Heart left ventricle (tissue), 16 donors: ENCODE measurements at regions not wholly inside any gene's neighbourhood (a gene's known extent, or its start where the extent isn't known, plus 50 kb on each side); places are given as distances from the start of the nearest gene placed in this dataset.

Source experiments
- ATAC-seq, 4 donors: fragments of 200-7000 bp; cut with Tn5 transposase; one replicate each; pipeline ENCODE4 v1.9.1; 2020 to 2022; ENCODE audit warnings: moderate library complexity in 4 of 4, mild to moderate bottlenecking in 3 of 4, moderate number of reproducible peaks in 1 of 4
- DNase-seq, 5 donors: peaks; one replicate each; pipeline ENCODE4 v3.0.0-alpha.2; 2020
- H3K27ac ChIP-seq, 12 donors: fragments of 200-600 bp; sonication (generic) in 4 of 12; one replicate each; pipeline versions ENCODE4 v1.5.0 to v1.8.0; 2016 to 2022; ENCODE audit warnings: mild to moderate bottlenecking in 2 of 12
- H3K27me3 ChIP-seq, 9 donors: fragments of 200-600 bp; sonication (generic) in 2 of 9; one replicate each; pipeline versions ENCODE4 v1.5.1 to v1.8.0; 2016 to 2022; ENCODE audit warnings: mild to moderate bottlenecking in 3 of 9
- H3K36me3 ChIP-seq, 9 donors: fragments of 200-600 bp; sonication (generic) in 2 of 9; one replicate each; pipeline versions ENCODE4 v1.5.0 to v1.8.0; 2018 to 2022; ENCODE audit warnings: mild to moderate bottlenecking in 2 of 9
- H3K4me1 ChIP-seq, 12 donors: fragments of 200-600 bp; sonication (generic) in 4 of 12; one replicate each; pipeline versions ENCODE4 v1.5.0 to v1.8.0; 2016 to 2022; ENCODE audit warnings: mild to moderate bottlenecking in 3 of 12
- H3K4me3 ChIP-seq, 12 donors: fragments of 200-600 bp; sonication (generic) in 4 of 12; one replicate each; pipeline versions ENCODE4 v1.5.0 to v1.8.0; 2017 to 2022; ENCODE audit warnings: mild to moderate bottlenecking in 9 of 12, moderate library complexity in 4 of 12
- H3K9me3 ChIP-seq, 12 donors: fragments of 200-600 bp; sonication (generic) in 4 of 12; one replicate each; pipeline versions ENCODE4 v1.5.0 to v1.8.0; 2016 to 2022; ENCODE audit warnings: mild to moderate bottlenecking in 1 of 12
- CTCF ChIP-seq, 12 donors: fragments of 200-600 bp; sonication (generic) in 4 of 12; IDR thresholded peaks; one replicate each; pipeline versions ENCODE4 v1.5.0 to v1.8.0; 2018 to 2022; ENCODE audit warnings: antibody characterized with exemption in 12 of 12, mild to moderate bottlenecking in 5 of 12
- POLR2A ChIP-seq, 2 donors: fragments of 450-650 bp; IDR thresholded peaks; one replicate each; pipeline ENCODE4 v1.6.1; 2017; ENCODE audit warnings: antibody characterized with exemption in 2 of 2, mild to moderate bottlenecking in 2 of 2, moderate library complexity in 2 of 2
- WGBS, 4 donors: extraction: QIAGEN DNeasy Blood & Tissue Kit in 2 of 4; methylation state at CpG; one replicate each; pipeline versions ENCODE4 v1.1.5 to v1.1.7; 2013 to 2018; 5-methylcytosine and 5-hydroxymethylcytosine counted together
- intact Hi-C, 10 donors: fragments of 100-400 bp; cut with DNase I; formaldehyde crosslinking; loops; one replicate each; pipeline versions ENCODE4 v1.11.1 to v1.14.2; 2022
- donor health status: ischemic (EF 13 %, LVEDD 7.1; RV severe dilation, severe dysfunction).
- donor health status: healthy with polysubstance abuse.
- donor health status: DM: no; HTN: yes; CAD: no.
- donor health status: DM: no; HTN: no; CAD: no.
- donor health status: ischemic (EF 25% LVEDD 6.9; RV normal size, moderate dysfunction).
- donor health status: ischemic (EF 25% LVEDD 5.7; RV mildly dilated, moderate dysfunction).
- donor health status: healthy.
- donor health status: DM: yes; HTN: yes; CAD: no.
- donor health status: ischemic (EF 35%, LVEDD 5.7; RV mildly dilated, moderate dysfunction).
- donor health status: nonischemic (EF 11% LVEDD 7.7; RV severe dilation, severe dysfunction).
- donor health status: DM: yes; HTN: yes; CAD: no.
- donor health status: PGD.
- donor health status: ischemic (EF 29% LVEDD 5.4; RV normal size, mild dysfunction).
- donor health status: nonischemic (EF 23%, LVEDD 6.1; RV moderate dilation, normal function).

GRCh38 chr3:99565331-99565730 lies 73.1 kb upstream of the COL8A1 start:
- no peaks in the 10 kb centered on the region for H3K36me3 ChIP-seq
- ATAC-seq, result no peak
- H3K9me3 ChIP-seq, result peaks cover 0 to 14% (median 0%) of the 10 kb centered on the region in 12 donors
- WGBS, 4 donors, result 75 to 85% (median 81%) methylated on average over 3 of the region's 3 CpGs
- TF ChIP-seq POLR2A (IDR thresholded peaks at IDR 0.05) (no peak), CTCF (IDR thresholded peaks at IDR 0.05) (no peak)
- no peaks in the 10 kb centered on the region for H3K27me3 ChIP-seq
- H3K4me1 ChIP-seq, result peaks cover 0 to 6% (median 0%) of the 10 kb centered on the region in 12 donors
- no peak for DNase-seq
- no peak overlapping the region for H3K27ac ChIP-seq
- intact Hi-C loops, result no loop called here
- no peak overlapping the region for H3K4me3 ChIP-seq

GRCh38 chr3:99562990-99563607 lies 75.3 kb upstream of the COL8A1 start:
- no peak for DNase-seq
- no peak for TF ChIP-seq POLR2A (IDR thresholded peaks at IDR 0.05)
- TF ChIP-seq CTCF (IDR thresholded peaks at IDR 0.05), result no peak
- H3K27me3 ChIP-seq, result no peaks in the 10 kb centered on the region
- no peak overlapping the region for H3K27ac ChIP-seq
- WGBS, 4 donors, result 68 to 78% (median 72%) methylated on average over 1 of the region's 1 CpG
- no peak for ATAC-seq
- H3K9me3 ChIP-seq, result peaks cover 0 to 14% (median 0%) of the 10 kb centered on the region in 12 donors
- H3K36me3 ChIP-seq, result no peaks in the 10 kb centered on the region
- peaks cover 0 to under 1% (median 0%) of the 10 kb centered on the region in 12 donors for H3K4me1 ChIP-seq
- intact Hi-C loops, result no loop called here
- H3K4me3 ChIP-seq, result no peak overlapping the region

- ATAC-seq (no peak), DNase-seq (no peak)
- TF ChIP-seq CTCF (IDR thresholded peaks at IDR 0.05) (no peak), POLR2A (IDR thresholded peaks at IDR 0.05) (no peak)
- Histone ChIP-seq H3K27ac (no peak overlapping the region), H3K36me3 (no peaks in the 10 kb centered on the region), H3K9me3 (peaks cover 0 to 14% (median 0%) of the 10 kb centered on the region in 12 donors), H3K27me3 (no peaks in the 10 kb centered on the region), H3K4me3 (no peak overlapping the region), H3K4me1 (no peaks in the 10 kb centered on the region)
- 0 to 45% (median 35%) methylated on average over 1 of the region's 1 CpG for WGBS, 4 donors
- intact Hi-C loops, result no loop called here
Measured at GRCh38 chr3:99562138-99562537, 76.3 kb upstream of the COL8A1 start.

- ATAC-seq (no peak), DNase-seq (no peak)
- Histone ChIP-seq H3K27ac (no peak overlapping the region), H3K36me3 (no peaks in the 10 kb centered on the region), H3K27me3 (no peaks in the 10 kb centered on the region), H3K4me1 (no peaks in the 10 kb centered on the region), H3K4me3 (no peak overlapping the region), H3K9me3 (peaks cover 0 to 16% (median 0%) of the 10 kb centered on the region in 12 donors)
- WGBS, 4 donors, result 77 to 95% (median 93%) methylated on average over 3 of the region's 3 CpGs
- intact Hi-C loops, result no loop called here
- TF ChIP-seq POLR2A (IDR thresholded peaks at IDR 0.05) (no peak), CTCF (IDR thresholded peaks at IDR 0.05) (no peak)
Measured at GRCh38 chr3:99561056-99561455, 77.3 kb upstream of the COL8A1 start.
